ENCODE measurements at regions not wholly inside any gene's neighbourhood (a gene's known extent, or its start where the extent isn't known, plus 50 kb on each side); places are given as distances from the start of the nearest gene placed in this dataset.

DNA sequence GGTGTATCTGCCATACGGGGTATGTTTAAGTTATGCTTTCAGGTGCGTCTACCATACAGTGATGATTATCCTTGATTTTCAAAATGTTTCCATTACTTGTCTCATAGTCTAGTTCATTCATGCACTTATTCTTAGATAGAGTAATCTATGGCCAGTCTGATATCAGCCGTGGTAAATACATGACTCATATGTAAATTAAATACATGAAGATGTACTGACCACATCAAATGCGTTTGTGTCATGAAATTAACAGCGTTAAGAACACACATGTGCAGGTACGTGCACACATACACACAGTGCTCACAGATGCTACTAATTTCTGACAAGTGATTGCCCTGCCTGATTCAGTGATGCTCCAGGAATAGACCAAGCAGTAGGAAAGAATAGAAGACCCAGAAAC lies 75.2 kb upstream of the EXOC1L start:
- no peaks in the 10 kb centered on the region for H3K36me3 ChIP-seq (ENCODE audit: insufficient read depth, low read length)
- no peaks in the 10 kb centered on the region for H3K9me3 ChIP-seq (ENCODE audit: low read depth, low read length)
- H3K4me1 ChIP-seq (ENCODE audit: insufficient read depth, low read length) = no peaks in the 10 kb centered on the region
- no peak overlapping the region for H2AFZ ChIP-seq (ENCODE audit: low read length)
- no peaks in the 10 kb centered on the region for H3K79me2 ChIP-seq (ENCODE audit: insufficient read depth, low read length)
- H4K20me1 ChIP-seq (ENCODE audit: insufficient read depth, low read length) = no peaks in the 10 kb centered on the region
- no peak for DNase-seq (ENCODE audit: insufficient read length, low spot score, missing footprints)
- no peak overlapping the region for H3K27ac ChIP-seq (ENCODE audit: low read depth, low read length)
- TF ChIP-seq, protein P1, sequence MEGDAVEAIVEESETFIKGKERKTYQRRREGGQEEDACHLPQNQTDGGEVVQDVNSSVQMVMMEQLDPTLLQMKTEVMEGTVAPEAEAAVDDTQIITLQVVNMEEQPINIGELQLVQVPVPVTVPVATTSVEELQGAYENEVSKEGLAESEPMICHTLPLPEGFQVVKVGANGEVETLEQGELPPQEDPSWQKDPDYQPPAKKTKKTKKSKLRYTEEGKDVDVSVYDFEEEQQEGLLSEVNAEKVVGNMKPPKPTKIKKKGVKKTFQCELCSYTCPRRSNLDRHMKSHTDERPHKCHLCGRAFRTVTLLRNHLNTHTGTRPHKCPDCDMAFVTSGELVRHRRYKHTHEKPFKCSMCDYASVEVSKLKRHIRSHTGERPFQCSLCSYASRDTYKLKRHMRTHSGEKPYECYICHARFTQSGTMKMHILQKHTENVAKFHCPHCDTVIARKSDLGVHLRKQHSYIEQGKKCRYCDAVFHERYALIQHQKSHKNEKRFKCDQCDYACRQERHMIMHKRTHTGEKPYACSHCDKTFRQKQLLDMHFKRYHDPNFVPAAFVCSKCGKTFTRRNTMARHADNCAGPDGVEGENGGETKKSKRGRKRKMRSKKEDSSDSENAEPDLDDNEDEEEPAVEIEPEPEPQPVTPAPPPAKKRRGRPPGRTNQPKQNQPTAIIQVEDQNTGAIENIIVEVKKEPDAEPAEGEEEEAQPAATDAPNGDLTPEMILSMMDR (IDR thresholded peaks at IDR 0.05; ENCODE audit: extremely low read depth, low read depth, low read length) = no peak
- peaks cover 12% of the 10 kb centered on the region for H3K27me3 ChIP-seq (ENCODE audit: insufficient read depth, low read length)
- H3K4me2 ChIP-seq (ENCODE audit: insufficient read depth, low read length) = no peak overlapping the region
- H3K4me3 ChIP-seq (ENCODE audit: insufficient read depth, low read length) = no peak overlapping the region

DNA sequence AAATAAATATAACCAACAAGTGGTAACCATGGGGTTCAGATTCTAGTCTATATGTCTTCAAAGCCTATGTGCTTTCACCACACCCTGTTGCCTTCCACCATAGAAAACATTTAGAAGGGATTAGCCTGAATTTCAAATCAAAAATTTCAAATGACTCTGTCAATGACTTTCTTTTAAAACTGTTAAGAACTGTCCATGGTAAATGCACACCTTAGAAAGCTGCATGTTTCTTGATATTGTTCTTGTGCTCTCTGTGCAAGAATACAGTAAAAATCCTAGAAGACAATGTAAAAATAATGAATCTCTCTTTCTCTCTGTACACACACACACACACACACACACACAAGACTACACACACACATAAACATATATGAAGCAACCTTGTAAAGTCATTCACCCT lies 74.6 kb upstream of the EXOC1L start:
- no peak overlapping the region for H3K4me3 ChIP-seq (ENCODE audit: insufficient read depth, low read length)
- no peak overlapping the region for H3K4me2 ChIP-seq (ENCODE audit: insufficient read depth, low read length)
- H3K27me3 ChIP-seq (ENCODE audit: insufficient read depth, low read length) = peaks cover 7% of the 10 kb centered on the region
- no peaks in the 10 kb centered on the region for H4K20me1 ChIP-seq (ENCODE audit: insufficient read depth, low read length)
- no peak for DNase-seq (ENCODE audit: insufficient read length, low spot score, missing footprints)
- no peaks in the 10 kb centered on the region for H3K79me2 ChIP-seq (ENCODE audit: insufficient read depth, low read length)
- H3K9me3 ChIP-seq (ENCODE audit: low read depth, low read length) = no peaks in the 10 kb centered on the region
- no peak overlapping the region for H2AFZ ChIP-seq (ENCODE audit: low read length)
- H3K36me3 ChIP-seq (ENCODE audit: insufficient read depth, low read length) = no peaks in the 10 kb centered on the region
- H3K27ac ChIP-seq (ENCODE audit: low read depth, low read length) = no peak overlapping the region
- TF ChIP-seq, protein P1 (IDR thresholded peaks at IDR 0.05; ENCODE audit: extremely low read depth, low read depth, low read length) = no peak
- no peaks in the 10 kb centered on the region for H3K4me1 ChIP-seq (ENCODE audit: insufficient read depth, low read length)

DNA sequence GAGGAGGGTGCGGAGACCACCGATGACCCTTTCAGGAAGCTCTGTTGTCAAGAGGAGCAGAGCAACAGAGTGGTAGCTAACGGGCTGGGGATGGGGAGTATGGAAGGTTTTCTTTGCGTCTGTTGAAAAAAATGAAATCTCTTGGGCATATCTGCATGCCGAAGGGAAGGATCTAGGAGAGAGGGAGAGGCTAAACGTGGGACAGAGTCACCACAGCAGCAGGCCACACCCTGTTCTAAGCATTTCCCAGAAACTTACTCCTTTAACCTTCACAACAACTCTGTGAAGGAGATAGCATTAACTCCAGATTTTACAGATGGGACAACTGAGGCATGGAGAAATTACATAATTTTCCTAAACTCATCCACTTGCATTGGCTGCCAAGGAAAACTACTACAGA lies 71.8 kb upstream of the EXOC1L start:
- Histone ChIP-seq H3K79me2 (ENCODE audit: insufficient read depth, low read length) (no peaks in the 10 kb centered on the region), H2AFZ (ENCODE audit: low read length) (no peak overlapping the region), H3K36me3 (ENCODE audit: insufficient read depth, low read length) (no peaks in the 10 kb centered on the region)

DNA sequence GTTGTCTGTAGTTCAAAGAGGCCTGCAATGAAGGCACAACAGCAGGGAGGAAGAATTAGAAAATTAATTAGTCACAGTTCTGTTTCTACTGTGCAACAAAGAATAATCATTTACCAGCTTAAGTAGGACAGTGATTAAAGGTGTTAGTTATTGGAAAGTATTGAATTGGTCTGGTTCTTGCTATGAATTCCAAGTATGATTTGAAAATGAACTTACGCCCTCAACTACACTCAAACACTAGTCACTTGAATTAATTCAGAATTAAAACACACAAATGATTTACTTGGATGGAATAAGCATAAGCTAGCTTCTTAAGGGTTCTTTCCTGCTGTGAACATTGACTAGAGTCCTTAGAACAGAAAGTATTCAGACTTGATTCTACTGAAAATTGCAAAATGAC lies 69.9 kb upstream of the EXOC1L start:
- Histone ChIP-seq H3K79me2 (ENCODE audit: insufficient read depth, low read length) (no peaks in the 10 kb centered on the region), H3K27me3 (ENCODE audit: insufficient read depth, low read length) (peaks cover 6% of the 10 kb centered on the region), H3K9me3 (ENCODE audit: low read depth, low read length) (no peaks in the 10 kb centered on the region), H3K4me2 (ENCODE audit: insufficient read depth, low read length) (no peak overlapping the region), H3K4me1 (ENCODE audit: insufficient read depth, low read length) (peaks cover 3% of the 10 kb centered on the region), H3K36me3 (ENCODE audit: insufficient read depth, low read length) (no peaks in the 10 kb centered on the region), H3K27ac (ENCODE audit: low read depth, low read length) (no peak overlapping the region), H4K20me1 (ENCODE audit: insufficient read depth, low read length) (no peaks in the 10 kb centered on the region), H3K4me3 (ENCODE audit: insufficient read depth, low read length) (no peak overlapping the region), H2AFZ (ENCODE audit: low read length) (no peak overlapping the region)
- TF ChIP-seq, protein P1 (IDR thresholded peaks at IDR 0.05; ENCODE audit: extremely low read depth, low read depth, low read length) = no peak
- no peak for DNase-seq (ENCODE audit: insufficient read length, low spot score, missing footprints)

More for the DNA sequence above, 71.8 kb upstream of the EXOC1L start:
- H3K4me2 ChIP-seq (ENCODE audit: insufficient read depth, low read length) = no peak overlapping the region
- H3K4me3 ChIP-seq (ENCODE audit: insufficient read depth, low read length) = no peak overlapping the region
- H3K27ac ChIP-seq (ENCODE audit: low read depth, low read length) = no peak overlapping the region
- no peak for DNase-seq (ENCODE audit: insufficient read length, low spot score, missing footprints)
- no peaks in the 10 kb centered on the region for H3K4me1 ChIP-seq (ENCODE audit: insufficient read depth, low read length)
- H3K9me3 ChIP-seq (ENCODE audit: low read depth, low read length) = no peaks in the 10 kb centered on the region
- TF ChIP-seq, protein P1 (IDR thresholded peaks at IDR 0.05; ENCODE audit: extremely low read depth, low read depth, low read length) = no peak
- H4K20me1 ChIP-seq (ENCODE audit: insufficient read depth, low read length) = no peaks in the 10 kb centered on the region
- H3K27me3 ChIP-seq (ENCODE audit: insufficient read depth, low read length) = peaks cover 4% of the 10 kb centered on the region

Measured in osteoblast (primary cell).